EL (cell line): ENCODE measurements at regions not wholly inside any gene's neighbourhood (a gene's known extent, or its start where the extent isn't known, plus 50 kb on each side); places are given as distances from the start of the nearest gene placed in this dataset.

Experiments used
- DNase-seq: peaks from one replicate; pipeline ENCODE4 v3.0.0-alpha.2; 2016

DNA sequence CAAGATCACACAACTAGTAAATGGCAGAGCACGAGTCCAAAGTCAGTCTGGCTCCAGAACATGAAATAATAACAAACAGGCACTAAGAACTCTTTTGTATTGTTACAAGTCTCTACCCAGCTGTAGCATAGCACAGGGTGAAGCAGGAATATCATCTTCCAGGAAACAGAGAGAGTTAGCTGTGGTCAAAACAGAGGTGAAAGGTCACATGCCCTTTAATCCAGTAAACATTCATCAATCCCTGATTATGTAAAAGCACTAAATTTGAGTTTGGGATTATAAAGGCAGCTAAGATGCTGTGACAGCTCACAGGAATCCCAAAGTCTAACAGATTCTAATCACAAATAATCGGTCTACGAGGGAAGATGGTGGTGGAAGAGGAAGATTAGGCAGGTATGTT is 133.0 kb upstream of the ASTN2 start:
- DNase-seq, result no peak

DNA sequence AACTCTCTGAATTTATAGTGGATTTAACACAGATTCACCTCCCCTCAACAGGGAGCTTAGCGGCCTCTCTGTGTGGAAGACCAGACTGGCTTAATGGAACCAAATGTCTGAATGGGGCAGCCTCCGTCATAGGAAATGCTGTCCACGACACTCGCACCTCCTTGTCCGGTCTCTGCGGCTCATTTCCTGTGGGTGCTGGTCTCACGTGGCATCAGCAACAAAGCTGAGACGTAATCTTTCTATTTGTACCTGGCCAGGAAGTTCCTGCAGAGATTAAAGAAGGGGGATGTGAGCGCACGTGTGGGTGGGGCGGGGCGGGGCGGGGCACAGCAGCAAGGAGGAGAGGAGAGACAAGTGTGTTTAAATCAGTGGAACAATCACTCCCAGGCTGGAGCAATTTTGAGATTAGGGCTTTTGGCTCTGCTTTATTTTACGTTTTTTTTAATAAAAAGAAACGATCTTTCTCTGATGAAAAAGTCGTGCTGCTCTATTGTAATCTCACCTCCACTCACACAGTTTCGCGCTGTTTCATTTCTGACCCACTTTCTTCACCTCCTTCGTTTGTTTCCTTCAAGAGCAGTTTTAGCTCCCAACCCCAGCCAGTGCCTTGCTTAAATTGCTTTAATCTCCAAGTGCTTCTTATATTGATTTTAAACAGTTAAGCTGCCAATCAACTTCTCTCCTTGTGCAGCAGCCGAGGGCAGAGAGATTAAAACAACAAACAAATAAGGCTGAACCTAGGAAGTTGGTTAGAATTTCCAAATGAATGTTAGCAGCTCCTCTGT is 132.2 kb upstream of the ASTN2 start:
- DNase-seq, result no peak

DNA sequence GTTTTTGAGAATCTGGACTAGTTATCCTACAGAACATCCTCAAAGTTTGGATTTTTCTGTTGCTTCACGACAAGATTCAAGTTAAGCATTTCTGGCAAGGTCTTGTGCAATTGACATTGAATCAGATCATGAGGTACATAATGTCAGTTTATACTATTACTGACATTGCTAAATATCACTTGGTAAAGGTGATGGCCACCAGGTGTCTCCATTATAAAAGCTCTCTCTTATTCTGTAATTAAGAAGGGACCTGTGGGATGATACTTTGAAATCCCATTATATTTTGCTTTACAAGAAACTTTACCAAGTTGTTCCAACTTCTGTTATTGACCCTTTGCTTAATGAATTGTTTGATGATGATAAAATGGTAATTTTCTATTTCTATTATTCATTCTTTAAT is 131.0 kb upstream of the ASTN2 start:
- no peak for DNase-seq

- DNase-seq, result no peak
Observed at GRCh38 chr9:117543089-117543488, 128.2 kb upstream of the ASTN2 start.

- no peak for DNase-seq
Observed at GRCh38 chr9:117542021-117542420, 127.2 kb upstream of the ASTN2 start.

DNA sequence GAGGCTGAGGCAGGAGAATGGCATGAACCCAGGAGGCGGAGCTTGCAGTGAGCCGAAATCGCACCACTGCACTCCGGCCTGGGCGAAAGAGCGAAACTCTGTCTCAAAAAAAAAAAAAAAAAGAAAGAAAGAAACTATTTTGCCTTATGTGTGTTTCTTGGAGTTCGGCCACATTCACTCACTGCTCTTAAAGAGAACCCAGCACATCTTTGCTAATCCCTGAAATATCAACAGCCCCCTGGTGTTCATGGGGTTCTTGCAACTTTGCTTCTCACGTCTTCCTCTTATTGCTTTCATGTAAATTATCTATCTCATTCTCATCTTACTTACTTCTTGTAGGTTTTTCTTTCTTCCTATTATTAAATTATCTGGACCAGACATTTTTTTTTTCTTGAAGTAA is 126.3 kb upstream of the ASTN2 start:
- no peak for DNase-seq

- no peak for DNase-seq
Observed at GRCh38 chr9:117535973-117536372, 121.1 kb upstream of the ASTN2 start.

GRCh38 chr9:117535434-117535833 is 120.6 kb upstream of the ASTN2 start:
- no peak for DNase-seq

DNA sequence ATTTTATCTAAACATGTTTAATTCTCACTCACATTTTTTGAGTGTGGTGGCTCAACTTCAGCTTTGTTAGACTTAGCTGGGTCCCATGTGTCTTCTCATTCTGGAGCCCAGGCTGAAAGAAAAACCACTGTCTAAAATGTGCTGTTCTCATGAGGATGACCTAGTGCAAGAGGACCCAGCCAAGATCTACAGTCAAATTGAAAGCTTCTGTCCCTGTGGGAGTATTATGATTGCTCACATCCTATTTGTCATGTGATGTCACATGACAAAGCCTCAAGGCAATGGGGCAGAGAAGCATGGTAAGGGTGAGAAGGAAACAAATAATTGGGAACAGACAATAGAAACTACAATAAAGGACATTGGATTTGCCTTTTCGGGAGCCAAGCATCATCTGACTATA is 113.4 kb upstream of the ASTN2 start:
- DNase-seq, result no peak

DNA sequence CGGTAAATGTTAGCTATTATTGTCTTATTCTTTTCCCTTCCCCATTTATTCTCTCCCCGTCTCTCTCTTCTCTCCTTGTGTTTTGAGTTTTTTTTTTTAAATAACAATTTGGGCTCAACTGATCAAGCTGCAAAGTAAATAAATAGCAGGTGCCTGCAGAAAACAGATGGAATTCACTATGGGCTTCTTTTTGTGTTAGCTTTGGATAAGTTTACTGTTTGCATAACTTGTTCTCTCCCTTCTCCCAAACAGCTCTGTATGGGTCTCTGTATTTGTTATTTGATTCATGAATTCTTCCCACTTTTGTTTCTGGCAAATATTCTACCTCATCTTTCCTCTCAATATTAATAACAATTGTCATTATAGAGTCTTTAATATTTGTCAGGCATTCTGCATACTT is 111.8 kb upstream of the ASTN2 start:
- no peak for DNase-seq

DNA sequence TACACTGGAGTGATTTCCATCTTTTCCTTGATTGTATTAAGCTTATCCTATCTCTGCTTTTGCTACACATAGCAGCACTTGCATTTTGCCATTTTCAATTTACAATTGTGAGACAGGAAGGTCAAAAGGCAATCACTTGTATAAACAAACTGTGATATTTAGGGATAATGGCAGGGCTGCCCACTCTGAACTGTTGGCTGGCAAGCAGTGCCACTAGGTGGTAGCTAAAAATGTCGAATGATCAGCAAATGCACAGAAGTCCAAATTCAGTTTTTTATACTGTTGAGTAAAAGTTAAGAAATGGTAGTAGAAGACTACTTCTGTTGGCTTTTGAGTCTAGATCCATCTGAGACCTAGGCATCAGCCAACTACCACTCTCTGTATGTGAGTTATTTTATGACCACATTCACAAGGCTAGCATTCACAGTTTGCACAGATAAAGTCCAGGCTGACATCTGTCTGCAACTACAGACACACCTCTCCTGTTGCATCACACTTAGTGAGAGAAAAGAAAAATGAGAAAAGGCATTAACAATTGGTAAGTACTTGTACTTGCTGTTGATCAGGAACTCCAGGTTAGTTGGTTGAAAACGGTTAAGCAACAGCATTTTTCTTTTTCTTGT is 108.8 kb upstream of the ASTN2 start:
- no peak for DNase-seq

GRCh38 chr9:117521293-117521692 is 106.4 kb upstream of the ASTN2 start:
- no peak for DNase-seq

DNA sequence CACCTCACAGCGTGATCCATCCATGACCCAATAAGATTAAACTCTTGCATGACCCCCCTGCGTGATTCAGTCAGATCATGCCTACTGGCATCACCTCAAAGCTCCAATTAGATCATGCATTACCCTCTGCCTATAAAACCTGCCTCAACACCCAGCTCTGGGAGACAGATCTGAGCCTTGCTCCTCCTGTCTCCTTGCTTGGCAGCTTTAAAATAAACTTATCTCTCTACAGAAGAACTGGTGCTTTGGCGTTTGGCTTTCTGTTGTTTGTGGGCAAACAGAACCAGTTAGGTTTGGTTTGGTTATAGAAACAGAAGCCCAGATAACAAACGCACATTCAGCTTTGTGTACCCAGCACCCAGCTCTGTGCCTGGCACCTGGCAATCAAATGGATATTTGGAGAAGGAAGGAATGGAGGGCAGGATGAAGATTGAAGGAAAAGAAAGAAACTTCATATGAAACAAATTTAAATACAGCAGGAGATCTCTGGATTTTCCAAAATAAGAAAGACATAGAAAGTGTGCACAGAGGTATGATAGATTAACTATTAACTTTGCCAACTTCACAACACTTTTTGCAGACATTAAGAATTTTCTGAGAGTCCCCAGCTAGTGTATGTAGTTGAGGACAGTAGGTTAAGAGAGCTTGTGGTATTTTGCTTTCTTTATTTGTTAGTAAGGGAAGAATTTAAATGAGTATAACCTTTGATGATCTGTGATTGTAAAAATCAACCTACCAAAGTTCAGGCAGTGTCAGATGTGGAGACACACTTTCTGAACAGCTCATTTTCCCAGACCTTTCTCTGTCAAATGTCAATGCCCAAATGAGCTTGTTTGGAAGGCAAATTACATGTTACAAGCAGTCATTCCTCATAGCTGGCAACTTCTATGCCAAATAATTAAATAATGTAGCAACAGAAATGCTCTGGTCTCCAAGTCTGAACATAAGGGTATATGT is 102.1 kb upstream of the ASTN2 start:
- no peak for DNase-seq

DNA sequence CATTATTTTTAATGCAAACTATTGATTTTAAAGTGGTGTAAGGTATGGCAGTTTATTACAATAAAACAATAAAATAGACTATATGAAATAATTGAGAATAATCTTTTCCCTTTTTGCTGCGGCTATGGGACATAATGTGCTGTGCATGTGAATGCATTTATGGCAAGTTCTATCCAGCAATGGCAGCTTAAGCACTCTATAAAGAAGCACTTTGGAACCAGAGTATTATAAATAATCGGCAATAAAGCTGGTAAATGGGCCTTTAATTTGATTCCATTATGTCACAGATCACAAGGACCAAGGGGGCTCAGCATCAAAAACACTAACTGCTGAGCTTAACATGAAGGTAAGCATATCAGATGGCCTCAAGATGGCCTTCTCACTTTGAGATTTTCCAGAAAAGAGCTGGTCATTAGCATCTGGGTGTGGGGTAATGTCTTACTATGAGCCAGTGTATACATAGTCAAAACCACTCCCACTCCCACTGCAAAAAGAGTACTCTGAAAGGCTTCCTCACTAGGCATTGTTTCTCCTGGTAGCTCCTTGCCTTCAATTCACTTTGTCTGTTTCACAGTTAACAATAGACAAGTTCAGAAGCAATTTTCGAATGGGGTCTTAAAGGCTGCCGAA is 97.1 kb upstream of the ASTN2 start:
- no peak for DNase-seq

GRCh38 chr9:117496307-117496706 is 81.5 kb upstream of the ASTN2 start:
- DNase-seq, result no peak

DNA sequence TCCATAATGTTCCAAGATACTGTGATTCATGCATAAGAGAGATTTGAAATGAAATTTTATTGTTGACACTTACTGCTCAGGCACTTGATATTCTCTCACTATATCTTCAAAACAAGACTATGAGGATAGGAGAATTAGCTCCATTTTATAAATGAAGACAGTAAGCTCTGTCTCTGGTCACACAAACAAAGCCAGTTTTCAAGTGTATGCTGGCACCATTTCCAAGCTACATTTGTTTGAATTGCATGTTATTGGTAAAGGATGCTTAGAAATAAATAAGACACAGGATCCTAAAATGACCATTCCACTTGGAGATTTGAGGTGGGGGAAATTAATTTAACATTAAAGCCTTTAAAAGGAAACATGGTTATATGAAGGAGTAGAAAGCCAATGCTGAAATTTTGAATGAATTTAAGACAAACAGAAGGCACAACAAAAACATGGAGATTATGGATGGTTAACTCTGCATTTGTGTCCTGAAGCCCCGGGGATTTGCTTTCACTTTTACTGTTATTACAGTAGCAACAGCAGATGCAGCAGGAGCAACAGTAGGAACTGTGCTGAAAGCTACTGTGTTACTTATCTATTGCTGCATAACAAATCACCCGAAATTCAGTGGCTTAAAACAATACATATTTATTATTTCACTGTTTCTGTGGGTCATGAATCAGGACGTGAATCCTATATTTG is 79.7 kb upstream of the ASTN2 start:
- DNase-seq, result no peak

- no peak for DNase-seq
Observed at GRCh38 chr9:117492476-117492875, 77.6 kb upstream of the ASTN2 start.

GRCh38 chr9:117491491-117491890 is 76.6 kb upstream of the ASTN2 start:
- no peak for DNase-seq

DNA sequence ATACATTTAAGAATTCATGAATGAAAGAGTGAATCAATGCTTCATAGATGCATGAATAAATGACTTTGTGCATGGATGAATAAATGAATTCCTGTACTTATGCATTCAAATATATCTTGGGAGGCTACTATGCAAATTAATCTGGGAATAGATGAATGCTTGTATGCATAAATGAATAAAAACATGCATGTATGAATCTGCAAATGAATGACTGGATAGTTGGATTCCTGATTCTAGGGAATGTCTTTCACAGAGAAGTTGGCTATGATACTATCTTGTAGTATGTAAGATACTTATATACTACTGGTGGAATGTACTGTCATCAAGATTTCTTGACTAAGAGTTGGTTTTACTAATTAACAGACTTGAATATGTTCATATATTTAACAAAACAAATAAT is 75.3 kb upstream of the ASTN2 start:
- DNase-seq, result no peak

DNA sequence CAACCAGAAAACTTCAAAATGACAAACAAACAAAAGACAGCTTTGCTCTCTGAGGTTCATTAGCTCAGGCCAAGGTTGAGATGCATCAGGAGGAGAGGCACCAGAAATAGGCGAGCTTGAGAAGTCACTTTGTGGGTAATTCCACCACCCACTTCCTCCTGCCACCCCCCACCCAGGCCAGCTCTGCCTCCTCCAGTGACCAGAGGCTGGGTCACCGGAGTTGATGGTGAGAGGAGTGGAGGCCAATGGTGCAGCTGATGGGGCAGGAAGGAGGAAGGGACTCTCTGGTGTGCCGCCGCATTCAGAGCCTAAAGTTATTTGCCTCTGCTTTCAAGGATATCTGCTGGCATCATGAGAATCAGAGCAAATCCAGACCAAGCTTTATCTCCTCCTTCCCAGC is 73.8 kb upstream of the ASTN2 start:
- DNase-seq, result no peak

DNA sequence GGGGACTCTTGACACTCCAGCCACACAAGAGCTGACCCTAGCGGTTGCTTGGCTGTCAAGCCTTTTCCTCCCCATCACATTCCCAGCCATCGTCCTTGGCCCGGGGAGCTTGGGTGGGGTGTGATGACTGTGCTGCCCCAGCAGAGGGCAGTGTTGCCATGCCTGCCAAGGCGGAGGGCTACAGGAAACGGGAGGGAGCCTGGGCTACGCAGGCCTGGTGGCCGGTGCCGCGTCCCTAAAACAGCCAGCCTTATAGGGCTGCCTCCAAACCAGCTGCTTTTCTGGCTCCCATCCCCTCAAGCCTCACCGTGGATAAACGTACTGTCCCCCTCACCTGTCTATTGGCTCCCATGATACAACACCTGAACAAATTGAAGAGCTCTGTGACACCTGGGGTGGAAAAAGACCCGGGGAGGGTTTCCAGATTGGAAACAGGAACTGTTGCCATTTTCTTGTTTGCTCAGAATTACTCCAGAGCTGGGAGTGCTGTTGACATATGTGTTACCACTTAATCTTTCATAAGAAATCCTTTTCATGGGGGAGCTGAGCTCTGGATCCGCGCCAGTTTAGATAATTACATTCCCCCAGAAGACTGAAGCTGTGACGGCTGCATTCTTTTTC is 72.8 kb upstream of the ASTN2 start:
- DNase-seq, result peak; percentile 72

GRCh38 chr9:117486426-117486825 is 71.6 kb upstream of the ASTN2 start:
- no peak for DNase-seq
